Dermis blood vessel endothelial cell (primary cell): ENCODE measurements at regions not wholly inside any gene's neighbourhood (a gene's known extent, or its start where the extent isn't known, plus 50 kb on each side); places are given as distances from the start of the nearest gene placed in this dataset.

ENCODE experiments used
- DNase-seq: peaks from one replicate; pipeline ENCODE4 v3.0.0; 2010

DNA sequence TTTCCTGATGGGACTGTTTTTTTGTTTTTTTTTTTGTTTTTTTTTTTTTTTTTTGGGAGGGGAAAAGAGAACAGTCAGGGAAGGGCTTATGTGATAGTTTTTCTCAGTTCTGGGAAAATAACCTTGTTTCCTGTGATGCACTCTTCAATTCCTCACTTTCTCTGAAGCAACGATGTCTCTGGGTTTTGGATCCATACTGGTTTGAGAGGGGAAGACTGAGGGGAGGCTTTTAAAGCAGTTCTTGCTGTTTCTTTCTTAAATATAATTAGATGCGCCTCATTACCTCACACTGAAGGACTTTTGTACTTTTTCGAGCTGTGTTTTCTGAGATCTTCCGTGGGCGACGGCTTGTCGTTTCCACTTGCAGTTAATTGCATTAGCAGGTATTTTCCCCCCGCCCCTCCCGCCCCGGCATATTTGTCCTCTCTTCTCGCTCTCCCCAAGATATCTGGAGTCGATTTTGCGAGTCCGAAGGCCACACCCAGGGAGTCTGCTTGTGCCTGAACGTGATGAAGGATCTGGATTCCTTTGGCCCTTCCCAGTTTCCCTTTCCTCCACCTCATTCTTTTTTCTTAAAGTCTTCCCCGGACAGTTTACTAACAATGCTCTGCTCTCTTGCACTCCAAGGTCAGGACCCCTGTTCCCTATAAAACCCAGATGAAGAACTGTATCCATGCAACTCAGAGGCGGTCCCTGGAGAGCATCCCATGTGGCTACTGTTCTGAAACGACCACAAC, 125.2 kb upstream of the ZFHX3 start:
- DNase-seq = no peak

DNA sequence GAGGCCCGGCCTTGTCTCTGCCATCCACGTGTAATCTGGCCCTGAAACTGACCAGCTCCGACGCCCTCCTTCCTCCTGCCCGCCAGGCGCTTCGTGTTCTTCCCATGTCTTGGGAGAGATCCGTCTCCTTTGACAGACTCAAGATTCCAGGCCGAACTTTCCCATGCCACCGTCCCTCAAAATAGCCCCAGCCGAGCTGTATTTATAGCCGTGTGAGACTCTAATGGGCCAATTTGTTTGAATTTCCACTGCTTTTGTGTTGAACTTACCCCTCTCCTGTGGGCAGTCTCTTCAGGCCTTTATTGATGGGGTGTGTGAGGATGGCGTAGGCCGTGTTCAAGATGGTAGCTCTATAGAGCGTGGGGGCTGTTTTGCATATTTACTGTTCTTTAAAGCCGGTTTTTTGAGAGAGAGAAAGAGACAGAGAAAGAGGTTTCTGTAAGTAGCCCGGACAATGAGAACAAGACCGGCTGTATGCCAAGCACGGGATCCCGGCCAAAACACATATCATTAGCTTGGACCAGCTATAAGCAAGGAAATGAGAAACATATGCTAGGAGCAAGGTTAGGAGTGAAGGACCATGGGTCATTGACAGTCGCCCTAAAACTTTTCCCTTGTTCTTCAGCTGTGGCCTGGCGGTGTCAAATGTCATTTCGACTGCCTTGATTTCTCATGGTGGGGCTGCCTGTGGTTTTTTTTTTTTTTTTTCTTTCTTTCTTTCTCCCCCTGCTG, 124.5 kb upstream of the ZFHX3 start:
- peak; percentile 91 for DNase-seq

DNA sequence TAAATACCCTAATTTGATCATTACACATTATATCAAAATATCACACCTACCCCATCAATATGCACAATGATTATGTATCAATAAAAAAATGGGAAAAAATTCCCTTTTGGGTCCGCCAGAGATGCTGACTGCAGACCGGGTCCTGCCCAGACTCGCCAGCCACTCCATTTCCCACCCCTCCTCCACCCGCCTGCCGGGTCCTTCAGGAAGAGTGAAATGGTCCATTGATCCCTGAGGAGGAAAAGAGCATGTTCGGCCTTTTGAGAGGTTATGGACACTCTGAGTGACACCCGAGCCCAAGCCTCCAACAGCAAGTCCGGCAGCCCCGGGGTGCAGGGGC, 123.9 kb upstream of the ZFHX3 start:
- DNase-seq = no peak

DNA sequence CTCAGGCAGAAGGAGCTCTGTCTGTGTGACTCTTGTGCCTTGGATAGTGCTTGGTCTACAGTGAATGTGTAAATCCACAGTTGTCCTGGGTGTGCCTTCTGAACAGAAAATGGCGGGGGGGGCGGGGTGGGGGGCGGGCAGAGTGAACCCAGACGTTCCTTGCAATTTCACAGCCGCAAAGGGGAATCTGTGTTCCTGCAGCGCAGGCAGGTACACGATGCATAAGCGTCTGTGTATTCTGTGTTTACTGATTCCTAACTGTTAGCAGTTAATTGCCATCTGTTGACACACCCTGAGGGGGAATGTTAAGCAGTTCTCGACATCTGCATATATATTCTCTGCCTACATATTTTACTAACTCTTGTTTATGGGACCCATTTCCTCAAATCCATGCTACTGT, 123.5 kb upstream of the ZFHX3 start:
- DNase-seq = no peak

DNA sequence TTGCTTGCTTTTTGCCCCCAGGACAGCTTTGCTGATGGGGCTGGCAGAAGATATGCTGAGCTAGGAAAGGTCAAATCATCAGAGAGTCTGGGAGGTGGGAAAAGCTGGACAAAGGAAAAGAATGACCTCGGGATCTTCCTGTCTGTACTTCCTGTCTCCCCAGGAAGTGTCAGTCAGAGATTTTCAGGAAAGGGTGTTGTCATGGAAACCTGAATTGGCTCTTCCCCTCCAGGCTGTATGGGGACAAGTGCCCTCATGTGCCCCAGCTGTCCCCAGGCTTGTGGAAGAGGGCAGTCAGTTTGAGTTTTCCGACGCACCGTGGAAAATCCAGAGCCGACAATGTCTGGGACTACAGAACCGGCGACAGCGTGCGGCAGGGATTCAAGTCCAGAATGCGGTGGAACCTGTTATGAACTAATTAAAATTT, 122.7 kb upstream of the ZFHX3 start:
- DNase-seq = peak; percentile 68

DNA sequence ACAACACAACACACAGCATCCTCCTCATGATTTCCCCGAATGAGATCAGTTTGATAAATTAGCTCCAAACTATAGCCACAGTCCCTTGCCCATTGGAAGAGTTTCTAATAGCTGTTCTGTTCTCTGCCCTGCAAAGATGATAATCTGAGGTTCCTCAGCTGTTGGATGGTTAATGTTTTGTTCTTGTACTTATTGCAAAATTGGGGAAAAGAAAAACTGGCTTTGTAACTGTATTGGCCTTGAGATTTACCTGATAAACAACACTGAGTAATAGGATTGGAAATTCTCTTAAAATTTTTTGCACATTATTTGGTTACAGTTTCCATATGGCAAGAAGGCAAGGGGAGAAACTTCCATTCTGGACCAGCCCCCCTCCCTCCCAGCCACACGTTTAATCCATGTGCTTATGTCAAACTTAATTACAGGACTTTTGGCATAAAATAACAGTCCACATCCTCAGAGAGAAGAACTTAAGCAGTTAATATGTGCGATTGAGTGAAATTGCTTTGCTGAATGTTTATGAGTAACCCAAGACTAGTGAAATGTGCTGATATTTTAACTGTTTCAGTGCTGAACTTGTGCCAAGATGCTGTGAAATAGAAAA, 119.1 kb upstream of the ZFHX3 start:
- DNase-seq = no peak

DNA sequence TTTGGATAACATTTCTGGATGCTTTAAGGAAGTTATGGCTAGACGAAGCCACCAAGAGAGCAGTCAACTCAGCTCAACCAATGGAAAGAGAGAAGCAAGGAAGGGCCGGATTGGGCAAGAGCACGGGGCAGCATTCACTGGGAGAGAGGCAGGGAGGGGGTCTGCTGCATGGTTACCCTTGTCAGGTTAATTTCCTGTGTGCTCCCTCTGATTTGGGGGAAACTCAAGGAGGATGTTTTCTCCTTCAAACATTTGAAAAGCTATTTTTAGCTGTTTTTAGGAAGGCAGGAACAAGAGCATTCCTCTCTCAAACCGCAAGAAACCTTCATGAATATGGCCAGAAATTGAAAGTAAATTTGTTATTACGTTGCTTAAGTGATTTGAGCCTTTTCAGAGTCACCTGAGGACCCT, 118.5 kb upstream of the ZFHX3 start:
- no peak for DNase-seq

DNA sequence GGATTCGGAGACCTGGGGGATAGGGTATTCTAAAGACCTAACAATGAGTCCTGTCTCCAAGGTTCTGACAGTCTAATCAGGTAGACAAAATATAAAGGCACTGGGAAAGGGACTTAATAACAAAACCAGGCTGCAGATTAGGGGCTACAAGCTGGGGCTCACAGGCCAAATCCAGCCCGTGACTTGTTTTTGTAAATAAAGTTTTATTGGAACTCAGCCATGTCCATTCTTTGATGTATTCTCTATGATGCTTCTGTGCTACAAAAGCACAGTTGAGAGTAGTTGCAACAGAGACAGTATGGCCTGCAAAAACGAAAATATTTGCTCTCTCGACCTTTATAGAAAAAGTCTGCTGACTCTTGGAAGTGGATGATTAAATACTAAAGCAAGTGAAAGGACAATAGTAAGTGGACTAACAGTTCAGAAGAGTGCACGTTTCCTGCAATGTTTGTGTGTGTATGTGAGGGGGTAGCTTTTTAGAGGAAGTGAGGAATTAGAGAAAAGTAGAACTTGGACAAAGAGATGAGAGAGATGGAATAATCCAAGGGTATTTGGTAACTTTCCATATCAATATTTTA, 115.4 kb upstream of the ZFHX3 start:
- peak; percentile 41 for DNase-seq

DNA sequence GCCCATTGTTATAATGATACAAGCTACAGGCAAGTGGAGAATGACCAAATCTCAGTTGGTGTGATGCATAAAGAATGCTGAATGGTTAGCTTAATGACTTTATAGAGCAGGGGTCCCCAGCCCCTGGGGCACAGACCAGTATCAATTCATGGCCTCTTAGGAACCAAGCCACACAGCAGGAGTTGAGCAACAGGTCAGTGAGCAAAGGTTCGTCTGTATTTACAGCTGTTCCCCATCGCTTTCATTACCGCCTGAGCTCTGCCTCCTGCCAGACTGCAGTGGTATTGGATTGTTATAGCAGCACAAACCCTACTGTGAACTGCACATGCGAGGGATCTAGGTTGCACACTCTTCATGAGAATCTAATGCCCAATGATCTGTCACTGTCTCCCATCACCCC, 114.0 kb upstream of the ZFHX3 start:
- DNase-seq = no peak

DNA sequence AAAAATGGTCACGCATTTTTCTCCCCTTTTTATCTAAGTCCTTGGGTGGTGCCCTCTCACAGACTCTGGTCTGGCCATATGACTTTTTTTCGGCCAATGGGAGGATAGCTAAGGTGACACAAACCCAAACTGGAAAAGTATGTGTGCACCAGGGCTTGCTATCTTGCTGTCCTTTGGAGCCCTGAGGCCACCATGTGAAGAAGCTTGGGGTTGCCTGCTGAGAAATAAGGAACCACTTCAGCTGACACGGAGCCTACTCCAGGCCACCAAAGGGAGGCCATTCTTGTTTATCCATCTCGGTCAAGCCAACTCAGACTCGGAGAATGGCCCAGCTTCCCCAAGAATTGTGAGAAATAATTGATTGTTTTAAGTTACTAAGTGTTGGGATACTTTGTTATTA, 111.4 kb upstream of the ZFHX3 start:
- no peak for DNase-seq

DNA sequence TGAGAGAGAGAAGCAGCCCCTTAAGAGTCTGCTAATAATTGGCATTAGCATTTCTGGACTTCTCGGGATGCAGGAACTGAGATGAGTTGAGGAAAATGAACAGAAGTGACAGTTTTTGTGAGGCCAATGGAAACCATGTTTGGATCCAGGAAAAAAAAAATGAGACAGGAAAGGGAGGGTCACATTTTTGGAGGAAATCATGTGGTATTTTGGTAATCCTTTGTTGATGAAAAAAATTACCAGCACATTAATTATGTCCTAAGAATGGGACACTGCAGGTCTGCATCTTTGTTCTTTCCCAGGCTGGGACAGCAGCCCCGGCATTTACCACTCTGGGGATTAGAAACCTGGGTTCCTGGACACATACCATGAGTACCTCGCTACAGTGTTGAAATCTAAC, 109.9 kb upstream of the ZFHX3 start:
- no peak for DNase-seq

DNA sequence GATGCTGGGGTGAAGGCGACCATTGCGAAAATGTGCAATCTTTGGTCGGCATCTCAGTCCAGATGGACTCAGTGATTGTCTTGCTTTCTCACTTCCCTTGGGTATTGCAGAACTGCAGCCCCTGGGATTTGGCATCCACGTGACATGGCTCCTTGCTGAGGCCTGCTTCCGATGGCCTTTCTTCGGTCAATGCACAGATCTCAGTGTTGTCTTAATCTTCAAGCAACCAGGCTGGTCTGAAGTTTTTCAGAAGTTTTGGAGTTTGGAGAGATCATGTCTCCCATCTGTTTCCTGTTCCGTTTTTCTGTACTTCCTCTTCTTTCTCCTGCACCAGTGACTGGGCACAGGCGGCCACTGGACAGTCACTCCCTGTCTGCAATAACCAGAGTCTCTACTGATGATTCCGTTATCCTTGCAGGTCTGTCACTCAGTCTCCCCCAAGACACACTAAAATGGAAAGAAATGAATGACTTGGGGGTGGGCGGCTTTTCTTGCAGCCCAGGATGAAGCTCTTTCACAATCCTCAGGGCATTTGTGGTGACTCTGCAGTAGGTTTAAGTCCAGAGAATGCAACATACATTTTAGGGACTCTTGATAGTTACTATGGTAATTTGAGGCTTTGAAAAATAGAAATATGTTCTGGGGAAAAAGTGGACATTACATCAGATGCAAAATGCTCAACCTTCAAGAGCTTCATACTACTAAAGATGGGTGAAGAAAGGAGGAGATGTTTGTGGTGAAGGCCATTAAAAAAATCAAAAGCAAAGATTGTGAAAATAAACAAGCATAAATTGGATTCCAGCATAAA, 106.3 kb upstream of the ZFHX3 start:
- DNase-seq = peak; percentile 74

DNA sequence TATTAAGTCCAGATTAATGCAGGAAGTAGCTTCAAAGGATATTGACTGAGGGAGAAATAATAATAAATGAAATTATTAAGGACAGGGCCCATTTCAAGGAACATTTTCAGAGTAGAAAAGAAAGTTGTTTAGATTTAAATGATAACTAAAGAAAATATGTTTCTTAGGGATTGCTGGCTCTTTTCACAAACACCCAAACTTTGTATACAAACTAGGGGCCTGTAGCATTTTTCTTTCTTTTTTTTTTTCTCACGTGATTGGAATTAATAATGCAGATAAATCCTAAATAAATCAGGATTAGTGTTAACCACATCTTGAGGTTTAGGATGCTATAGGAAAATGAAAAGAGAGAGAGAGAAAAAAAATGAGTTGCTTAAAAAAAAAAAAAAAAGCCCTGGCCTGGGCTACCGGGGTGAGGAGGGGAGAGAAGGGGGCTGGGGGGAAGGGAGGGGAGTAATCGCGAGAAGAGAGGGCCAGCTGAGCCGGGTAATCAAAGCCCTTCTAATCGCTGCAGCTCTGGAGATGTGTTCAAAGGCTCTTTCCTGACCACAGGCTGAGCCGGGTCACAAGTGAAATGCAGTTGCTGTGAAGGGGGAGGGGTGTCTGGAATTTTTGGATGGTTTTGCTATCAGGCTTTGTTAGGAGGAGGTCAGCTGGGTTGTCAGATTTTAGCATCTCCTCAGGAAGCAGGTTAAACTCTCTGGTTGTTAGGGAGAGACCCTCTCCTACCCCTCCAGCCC, 104.6 kb upstream of the ZFHX3 start:
- no peak for DNase-seq

DNA sequence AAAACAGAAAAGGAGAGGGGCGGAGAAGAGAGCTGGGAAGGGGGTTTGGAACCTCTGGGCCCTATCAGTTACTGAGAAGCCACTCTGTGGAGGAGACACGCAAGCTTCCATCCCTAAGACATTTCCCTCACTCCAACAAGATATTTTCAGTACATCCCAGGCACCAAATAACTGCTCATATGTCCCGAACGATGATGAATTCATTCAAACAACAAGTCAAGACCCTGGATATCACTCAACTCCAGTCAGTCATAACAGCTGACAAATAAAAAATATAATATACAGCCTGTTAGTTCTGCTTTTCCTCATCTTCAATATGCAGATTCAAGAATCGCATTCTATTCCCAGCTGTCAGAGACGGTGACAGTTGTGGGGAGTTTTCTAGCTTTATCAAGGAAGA, 104.0 kb upstream of the ZFHX3 start:
- DNase-seq = no peak

DNA sequence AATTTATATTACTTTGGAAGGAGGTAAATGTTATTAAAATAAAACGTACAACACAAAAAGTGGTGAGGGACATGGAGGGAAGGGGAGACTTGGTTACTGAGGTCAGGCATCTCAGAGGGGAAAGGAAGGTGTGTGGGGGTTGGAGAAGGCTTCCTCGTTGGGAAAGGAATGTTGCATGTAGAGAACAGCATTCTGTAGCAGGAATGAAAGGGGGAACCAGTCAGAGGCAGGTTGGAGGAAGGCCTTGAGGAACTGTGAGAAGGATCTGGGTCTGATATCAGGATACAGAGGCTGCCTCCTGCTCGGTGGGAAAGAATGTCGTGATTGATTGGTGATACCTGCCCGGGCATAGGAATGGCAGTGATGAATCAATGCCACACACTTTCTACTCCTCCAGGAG, 103.3 kb upstream of the ZFHX3 start:
- DNase-seq = no peak

DNA sequence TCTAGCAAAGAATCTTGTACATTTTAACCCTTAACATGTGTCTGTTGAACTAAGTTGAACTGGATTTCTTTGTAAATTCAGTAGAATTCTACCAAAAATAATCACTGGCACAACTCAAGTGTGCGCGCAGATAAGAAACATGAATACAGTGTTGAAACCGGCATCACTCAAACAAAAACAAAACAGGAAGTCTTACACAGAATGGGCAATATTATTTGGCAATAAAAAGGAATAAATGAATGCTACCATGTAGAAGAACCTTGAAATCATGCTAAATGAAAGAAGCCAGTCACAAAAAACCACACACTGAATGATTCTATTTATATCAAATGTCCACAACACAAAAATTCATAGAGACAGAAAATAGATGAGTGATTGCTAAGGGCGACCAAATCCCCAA, 102.9 kb upstream of the ZFHX3 start:
- no peak for DNase-seq

DNA sequence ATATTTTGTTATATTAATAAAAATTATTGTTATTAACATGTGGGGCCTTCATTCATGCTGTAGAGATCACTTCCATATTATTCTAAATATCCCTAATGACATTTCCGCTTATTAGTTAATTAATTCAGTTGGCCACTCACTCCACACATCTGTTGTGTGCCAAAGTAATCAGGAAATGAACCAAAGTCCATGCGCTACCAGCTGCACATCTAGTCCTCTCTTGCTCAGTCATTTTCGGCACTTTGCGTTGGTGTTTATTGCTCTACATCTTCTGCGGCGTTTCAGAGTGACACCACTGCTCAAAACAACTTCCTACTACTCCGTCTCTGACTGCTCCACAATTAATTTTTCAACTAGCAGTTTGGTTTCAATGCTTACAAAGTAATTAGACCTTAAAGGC, 101.4 kb upstream of the ZFHX3 start:
- DNase-seq = peak; percentile 60

DNA sequence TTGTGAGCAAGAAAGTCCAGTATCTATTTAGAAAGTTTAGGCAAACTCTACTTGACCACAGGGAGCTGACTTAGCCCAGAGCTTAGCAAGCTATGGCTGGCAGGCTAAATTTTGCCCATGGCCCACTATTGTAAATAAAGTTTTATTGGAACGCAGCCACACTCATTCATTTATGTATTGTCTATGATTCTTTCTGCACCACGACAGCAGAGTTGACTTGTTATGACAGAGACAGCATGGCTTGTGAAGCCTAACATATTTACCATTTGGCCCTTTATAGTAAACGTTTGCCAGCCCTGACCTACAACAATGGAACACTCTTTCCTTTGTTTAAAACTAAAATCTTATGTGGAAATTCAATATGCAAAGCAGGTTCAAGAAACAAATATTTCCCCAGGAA, 100.0 kb upstream of the ZFHX3 start:
- DNase-seq = peak; percentile 26

DNA sequence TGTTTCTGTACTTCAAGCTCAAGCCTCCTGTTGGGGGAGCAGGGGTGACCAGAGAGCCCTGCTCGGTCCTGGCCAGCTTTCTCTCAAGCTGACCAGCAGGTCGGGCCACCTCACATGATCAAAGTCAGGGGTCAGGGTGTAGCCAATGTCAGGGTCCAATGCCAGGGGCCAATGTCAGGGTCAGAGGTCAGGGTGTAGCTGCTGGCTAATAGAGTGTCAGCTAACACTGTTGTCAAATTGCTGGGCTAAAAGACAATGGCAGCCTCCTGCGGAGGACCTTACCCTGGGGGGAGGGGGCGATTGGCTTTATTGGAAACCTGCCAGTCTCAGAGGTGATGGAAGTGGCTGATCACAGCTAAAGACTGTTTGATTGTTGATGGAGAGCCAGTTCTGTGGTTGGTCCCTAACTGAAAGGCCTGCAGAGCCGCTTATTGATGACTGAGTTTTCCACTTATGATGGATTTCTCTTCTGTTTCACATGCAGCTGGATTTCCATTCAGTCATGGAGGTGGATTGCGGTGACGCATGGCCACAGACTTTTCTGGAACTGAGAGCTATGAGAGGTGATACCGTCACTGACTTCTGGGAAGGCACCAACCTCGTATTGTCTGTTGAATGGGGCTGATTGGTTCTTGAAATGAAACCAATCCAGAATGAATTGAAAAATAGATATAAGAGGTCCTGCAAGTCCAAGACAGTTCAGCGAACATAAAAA, 97.4 kb upstream of the ZFHX3 start:
- DNase-seq = no peak

DNA sequence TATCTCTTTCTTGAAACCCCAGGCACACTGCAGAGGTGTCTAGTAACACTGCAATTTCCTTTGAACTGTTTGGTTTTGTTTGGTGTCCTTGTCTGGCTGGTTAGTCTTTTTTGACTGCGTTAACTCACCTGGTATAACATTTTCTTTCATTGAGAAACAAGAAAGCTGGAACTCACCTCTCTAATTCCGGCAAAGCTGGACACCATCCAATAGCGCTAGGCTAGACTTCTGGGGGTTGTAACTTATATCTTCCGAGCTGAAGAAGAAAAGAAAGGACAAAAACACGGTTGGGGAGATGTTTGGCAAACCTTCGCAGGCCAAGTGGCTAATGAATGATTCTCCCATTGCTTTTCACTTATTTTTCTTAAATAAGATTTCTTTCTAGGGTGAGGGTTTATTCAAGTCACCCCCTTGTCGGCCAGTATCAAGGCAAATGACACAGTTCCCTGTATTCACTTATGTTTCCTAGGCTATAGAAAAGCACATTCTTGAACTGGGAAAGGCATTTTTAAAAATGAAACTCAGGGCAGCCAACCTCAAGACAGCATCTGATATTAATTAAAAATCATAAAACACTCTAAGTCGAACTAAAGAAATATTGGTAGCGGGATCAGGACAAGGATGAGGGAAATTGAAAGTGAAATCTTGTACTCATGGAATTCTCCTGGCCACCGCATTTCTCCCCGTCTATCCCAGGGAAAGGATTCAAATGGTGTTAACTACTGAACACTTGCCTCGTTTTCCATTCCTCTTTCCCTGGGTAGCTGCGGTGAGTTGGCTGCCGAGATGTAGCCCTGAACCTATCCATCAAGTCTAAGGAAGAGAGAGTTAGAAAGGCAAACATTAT, 95.9 kb upstream of the ZFHX3 start:
- no peak for DNase-seq

DNA sequence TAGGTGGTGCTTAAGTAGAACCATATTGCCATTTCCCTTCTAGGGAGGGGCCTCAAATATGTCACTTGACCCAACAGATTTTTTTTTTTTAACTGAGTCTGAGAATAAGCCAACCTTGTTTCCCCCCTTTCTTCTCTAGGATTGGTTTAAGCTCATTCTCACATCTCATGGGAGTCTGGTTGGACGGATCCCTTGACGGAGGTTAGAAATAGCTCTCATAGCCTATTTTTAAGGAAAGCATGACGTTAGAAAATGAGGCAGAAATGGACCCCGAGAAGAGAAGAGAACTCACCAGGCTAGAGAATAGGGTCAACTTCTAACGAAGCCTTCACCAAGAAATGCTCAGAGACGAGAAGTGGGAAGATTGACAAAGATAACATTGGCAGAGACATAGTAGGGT, 95.1 kb upstream of the ZFHX3 start:
- no peak for DNase-seq
